Neutrophil (primary cell): ENCODE measurements at regions not wholly inside any gene's neighbourhood (a gene's known extent, or its start where the extent isn't known, plus 50 kb on each side); places are given as distances from the start of the nearest gene placed in this dataset.

ENCODE experiments used
- H3K27ac ChIP-seq: fragments of 200-600 bp; sonication (generic); 2 replicates; pipeline ENCODE4 v1.5.1; 2016; ENCODE audit warnings: mild to moderate bottlenecking, moderate library complexity
- H3K27me3 ChIP-seq: fragments of 200-600 bp; sonication (generic); 2 replicates; pipeline ENCODE4 v1.6.0; 2016; ENCODE audit warnings: mild to moderate bottlenecking
- H3K36me3 ChIP-seq: fragments of 200-600 bp; sonication (generic); 2 replicates; pipeline ENCODE4 v1.5.1; 2017
- H3K4me1 ChIP-seq, 2 experiments: fragments of 200-600 bp in 1 of 2; sonication (generic) in 1 of 2; 1 replicate in 1 of 2; 2 replicates in 1 of 2; pipeline versions ENCODE4 v1.5.1 to v1.6.1; 2013 to 2016; ENCODE audit warnings: low read depth in 1 of 2, low read length in 1 of 2, mild to moderate bottlenecking in 1 of 2, moderate library complexity in 1 of 2; ENCODE audit not compliant: control insufficient read depth in 1 of 2, insufficient read depth in 1 of 2
- H3K4me3 ChIP-seq, 2 experiments: fragments of 200-600 bp in 1 of 2; sonication (generic) in 1 of 2; 1 replicate in 1 of 2; 2 replicates in 1 of 2; pipeline ENCODE4 v1.5.1; 2013 to 2016; ENCODE audit warnings: low read depth in 1 of 2, low read length in 1 of 2, mild to moderate bottlenecking in 1 of 2, moderate library complexity in 1 of 2
- H3K9me3 ChIP-seq: fragments of 200-600 bp; sonication (generic); 2 replicates; pipeline ENCODE4 v1.5.1; 2016
- CTCF ChIP-seq: fragments of 200-600 bp; sonication (generic); IDR thresholded peaks from 2 replicates; pipeline ENCODE4 v1.5.1; 2016; ENCODE audit warnings: antibody characterized with exemption

- Histone ChIP-seq H3K4me3 (no peak overlapping the region), H3K27me3 (no peaks in the 10 kb centered on the region), H3K27ac (no peak overlapping the region), H3K36me3 (no peaks in the 10 kb centered on the region), H3K9me3 (no peaks in the 10 kb centered on the region), H3K4me1 (no peaks in the 10 kb centered on the region)
- TF ChIP-seq CTCF, result no peak
Measured at GRCh38 chr19:30755581-30755980, 383.4 kb downstream of the ZNF536 start.

GRCh38 chr19:30754162-30754561, 382.0 kb downstream of the ZNF536 start:
- Histone ChIP-seq H3K36me3 (no peaks in the 10 kb centered on the region), H3K4me3 (no peak overlapping the region), H3K9me3 (no peaks in the 10 kb centered on the region), H3K27me3 (no peaks in the 10 kb centered on the region), H3K27ac (no peak overlapping the region), H3K4me1 (no peaks in the 10 kb centered on the region)
- TF ChIP-seq CTCF, result no peak

- Histone ChIP-seq H3K36me3 (no peaks in the 10 kb centered on the region), H3K9me3 (no peaks in the 10 kb centered on the region), H3K4me3 (no peak overlapping the region), H3K27ac (no peak overlapping the region), H3K4me1 (no peaks in the 10 kb centered on the region), H3K27me3 (no peaks in the 10 kb centered on the region)
- TF ChIP-seq CTCF, result no peak
Measured at GRCh38 chr19:30752876-30753275, 380.7 kb downstream of the ZNF536 start.

- H3K27me3 ChIP-seq, result no peaks in the 10 kb centered on the region
- H3K36me3 ChIP-seq, result no peaks in the 10 kb centered on the region
- no peak overlapping the region for H3K27ac ChIP-seq
- no peak for TF ChIP-seq CTCF
- H3K4me3 ChIP-seq, result no peak overlapping the region
- H3K9me3 ChIP-seq, result no peaks in the 10 kb centered on the region
- H3K4me1 ChIP-seq, result no peaks in the 10 kb centered on the region
Measured at GRCh38 chr19:30752201-30752600, 380.0 kb downstream of the ZNF536 start.

GRCh38 chr19:30745476-30745985, 373.3 kb downstream of the ZNF536 start:
- Histone ChIP-seq H3K4me1 (no peaks in the 10 kb centered on the region), H3K27ac (no peak overlapping the region), H3K27me3 (peaks cover 11% of the 10 kb centered on the region), H3K4me3 (no peak overlapping the region), H3K36me3 (no peaks in the 10 kb centered on the region), H3K9me3 (no peaks in the 10 kb centered on the region)
- no peak for TF ChIP-seq CTCF
